ENCODE measurements at regions not wholly inside any gene's neighbourhood (a gene's known extent, or its start where the extent isn't known, plus 50 kb on each side); places are given as distances from the start of the nearest gene placed in this dataset.

DNA sequence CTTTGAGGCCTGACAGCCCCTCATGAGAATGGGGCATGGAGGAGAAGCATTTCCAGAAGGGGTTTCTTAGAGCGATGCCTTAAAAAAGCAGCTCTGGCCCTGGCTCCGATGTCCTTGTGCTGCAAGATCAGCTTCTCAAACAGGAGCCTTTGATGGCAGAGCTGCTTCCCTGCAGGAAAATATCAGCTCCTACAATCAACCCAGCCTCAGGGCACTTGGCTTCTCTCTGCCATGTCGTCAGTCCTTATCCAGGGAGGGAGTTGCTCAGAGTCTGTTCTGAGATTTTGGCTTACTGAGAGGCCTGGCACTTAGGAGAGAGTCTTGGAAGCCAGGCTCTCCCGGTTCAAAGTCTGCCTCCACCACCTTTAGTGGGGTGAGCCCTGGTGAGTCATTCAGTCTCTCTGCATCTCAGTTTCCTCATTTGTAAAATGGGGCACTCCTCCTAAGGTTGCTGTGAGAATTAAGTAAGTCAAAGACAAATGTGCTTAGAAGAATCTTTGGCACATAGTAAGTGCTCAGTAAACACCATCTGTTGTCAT, 184.4 kb downstream of the HAPSTR1 start:
- ChIA-PET CTCF (no interaction called here), POLR2A (ENCODE audit: low non-redundant PET) (no interaction called here)
- no peak for DNase-seq (ENCODE audit: low spot score)
- no TSS peak for BruUV-seq (replicated peaks)
- Histone ChIP-seq H3K27ac (ENCODE audit: low read depth, low read length, poor library complexity, severe bottlenecking) (no peak overlapping the region), H3K4me1 (ENCODE audit: insufficient read depth, low read length, poor library complexity, severe bottlenecking) (no peaks in the 10 kb centered on the region), H3K27me3 (replicated peaks; ENCODE audit: insufficient read depth, low read depth, low read length, poor library complexity) (no peaks in the 10 kb centered on the region), H3K9me3 (ENCODE audit: low read depth, low read length, poor library complexity, severe bottlenecking) (no peaks in the 10 kb centered on the region), H3K36me3 (ENCODE audit: insufficient read depth, low read length, poor library complexity, severe bottlenecking) (no peaks in the 10 kb centered on the region), H3K4me3 (ENCODE audit: low read depth, low read length, poor library complexity, severe bottlenecking) (no peak overlapping the region)
- intact Hi-C loops (cut with micrococcal nuclease; ENCODE audit: unreplicated experiment) = no loop called here
- no peak for TF ChIP-seq CTCF (conservative IDR thresholded peaks at IDR 0.05; ENCODE audit: low read depth, low read length)
- no peak for TF ChIP-seq EZH2 (IDR thresholded peaks at IDR 0.05; ENCODE audit: borderline replicate concordance, low read depth, low read length, poor library complexity, severe bottlenecking)

- intact Hi-C loops (cut with micrococcal nuclease; ENCODE audit: unreplicated experiment) = no loop called here
- Histone ChIP-seq H3K4me1 (ENCODE audit: insufficient read depth, low read length, poor library complexity, severe bottlenecking) (no peaks in the 10 kb centered on the region), H3K4me3 (ENCODE audit: low read depth, low read length, poor library complexity, severe bottlenecking) (no peak overlapping the region), H3K27me3 (replicated peaks; ENCODE audit: insufficient read depth, low read depth, low read length, poor library complexity) (no peaks in the 10 kb centered on the region), H3K9me3 (ENCODE audit: low read depth, low read length, poor library complexity, severe bottlenecking) (no peaks in the 10 kb centered on the region), H3K27ac (ENCODE audit: low read depth, low read length, poor library complexity, severe bottlenecking) (no peak overlapping the region), H3K36me3 (ENCODE audit: insufficient read depth, low read length, poor library complexity, severe bottlenecking) (no peaks in the 10 kb centered on the region)
- CTCF ChIA-PET = no interaction called here
- TF ChIP-seq CTCF (conservative IDR thresholded peaks at IDR 0.05; ENCODE audit: low read depth, low read length) (no peak), EZH2 (IDR thresholded peaks at IDR 0.05; ENCODE audit: borderline replicate concordance, low read depth, low read length, poor library complexity, severe bottlenecking) (no peak)
- POLR2A ChIA-PET (ENCODE audit: low non-redundant PET) = no interaction called here
- no TSS peak for BruUV-seq (replicated peaks)
- DNase-seq (ENCODE audit: low spot score) = no peak
These were observed 188.0 kb downstream of the HAPSTR1 start for GRCh38 chr16:9279291-9280068.

GRCh38 chr16:9280069-9280466, 188.6 kb downstream of the HAPSTR1 start:
- no TSS peak for BruUV-seq (replicated peaks)
- Histone ChIP-seq H3K4me1 (ENCODE audit: insufficient read depth, low read length, poor library complexity, severe bottlenecking) (no peaks in the 10 kb centered on the region), H3K27ac (ENCODE audit: low read depth, low read length, poor library complexity, severe bottlenecking) (no peak overlapping the region), H3K27me3 (replicated peaks; ENCODE audit: insufficient read depth, low read depth, low read length, poor library complexity) (no peaks in the 10 kb centered on the region), H3K36me3 (ENCODE audit: insufficient read depth, low read length, poor library complexity, severe bottlenecking) (no peaks in the 10 kb centered on the region), H3K4me3 (ENCODE audit: low read depth, low read length, poor library complexity, severe bottlenecking) (no peak overlapping the region), H3K9me3 (ENCODE audit: low read depth, low read length, poor library complexity, severe bottlenecking) (no peaks in the 10 kb centered on the region)
- intact Hi-C loops (cut with micrococcal nuclease; ENCODE audit: unreplicated experiment) = no loop called here
- TF ChIP-seq CTCF (conservative IDR thresholded peaks at IDR 0.05; ENCODE audit: low read depth, low read length) = no peak
- TF ChIP-seq EZH2 (IDR thresholded peaks at IDR 0.05; ENCODE audit: borderline replicate concordance, low read depth, low read length, poor library complexity, severe bottlenecking) = no peak
- DNase-seq (ENCODE audit: low spot score) = no peak
- ChIA-PET POLR2A (ENCODE audit: low non-redundant PET) (no interaction called here), CTCF (no interaction called here)
